Activated T-helper 9 cell treated with anti-CD3 and anti-CD28 coated beads, Interleukin-2, amount 50 U/mL, for 16 hours (primary cell): ENCODE measurements at regions not wholly inside any gene's neighbourhood (a gene's known extent, or its start where the extent isn't known, plus 50 kb on each side); places are given as distances from the start of the nearest gene placed in this dataset.
"Not testable (repeated sequence)": the region's sequence is repeated elsewhere in the genome, so short reads cannot be mapped to it uniquely, and the experiment has no call there.

Source experiments
- DNase-seq: peaks from one replicate; pipeline ENCODE4 v3.0.0-alpha.2; 2020; ENCODE audit warnings: low read depth

- no peak for DNase-seq
Measured at GRCh38 chr12:41663598-41664265, 475.6 kb downstream of the PDZRN4 start.

GRCh38 chr12:41661141-41661765 is 473.1 kb downstream of the PDZRN4 start:
- no peak for DNase-seq

GRCh38 chr12:41656454-41656853 is 468.3 kb downstream of the PDZRN4 start:
- DNase-seq, result no peak

DNA sequence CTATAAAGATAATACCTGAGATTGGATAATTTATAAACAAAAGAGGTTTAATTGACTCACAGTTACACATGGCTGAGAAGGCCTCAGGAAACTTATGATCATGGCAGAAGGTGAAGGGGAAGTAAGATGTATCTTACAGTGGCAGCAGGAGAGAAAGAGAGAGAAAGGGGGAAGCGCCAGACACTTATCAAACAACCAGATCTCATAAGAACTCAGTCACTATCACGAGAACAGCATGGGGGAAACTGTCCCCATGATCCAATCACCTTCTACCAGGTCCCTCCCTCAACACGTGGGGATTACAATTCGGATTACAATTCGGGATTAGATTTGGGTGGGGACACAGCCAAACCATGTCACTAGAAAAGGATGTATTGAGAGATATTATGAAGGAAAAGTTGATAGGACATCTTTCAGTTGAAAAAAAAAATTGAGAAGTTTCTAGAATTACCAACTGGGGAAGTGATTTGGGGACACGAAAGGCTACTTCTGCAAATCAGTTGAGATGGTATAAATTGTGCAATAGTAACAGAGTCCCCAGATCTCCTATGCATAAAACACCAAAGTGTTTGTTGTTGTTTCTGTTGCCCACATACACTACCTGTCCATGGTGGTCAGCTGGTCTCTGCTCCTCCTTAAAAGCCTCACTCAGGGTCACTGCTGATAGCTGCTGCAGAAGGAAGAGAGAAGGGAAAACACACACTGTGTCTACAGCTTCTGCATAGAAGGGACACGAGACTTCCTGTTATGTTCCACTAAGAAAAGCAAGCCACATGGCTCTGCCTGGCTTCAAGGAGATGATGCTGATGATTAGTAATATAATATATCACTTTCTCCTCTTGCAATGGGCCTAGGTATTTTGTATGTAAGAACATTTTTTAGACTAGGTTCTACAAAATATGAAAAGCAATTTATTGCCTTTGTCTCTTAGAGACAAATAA is 465.5 kb downstream of the PDZRN4 start:
- DNase-seq, result no peak

- DNase-seq, result no peak
Measured at GRCh38 chr12:41652981-41653380, 464.9 kb downstream of the PDZRN4 start.

DNA sequence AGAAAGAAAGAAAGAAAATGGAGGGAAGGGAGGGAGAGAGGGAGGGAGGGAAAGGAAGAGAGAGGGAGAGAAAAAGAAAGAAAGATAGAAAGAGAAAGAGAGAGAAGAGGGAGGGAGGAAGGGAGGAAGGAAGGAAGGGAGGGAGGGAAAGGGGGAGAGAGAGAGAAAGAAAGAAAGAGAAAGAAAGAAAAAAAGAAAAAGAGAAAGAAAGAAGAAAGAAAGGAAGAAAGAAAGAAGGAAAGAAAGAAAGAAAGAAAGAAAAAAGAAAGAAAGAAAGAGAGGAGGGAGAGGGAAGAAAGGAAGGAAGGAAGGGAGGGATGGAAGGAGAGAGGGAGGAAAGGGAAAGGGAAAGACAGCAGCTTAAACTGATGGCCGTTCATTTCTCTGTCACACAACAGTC is 457.5 kb downstream of the PDZRN4 start:
- DNase-seq, result no peak

DNA sequence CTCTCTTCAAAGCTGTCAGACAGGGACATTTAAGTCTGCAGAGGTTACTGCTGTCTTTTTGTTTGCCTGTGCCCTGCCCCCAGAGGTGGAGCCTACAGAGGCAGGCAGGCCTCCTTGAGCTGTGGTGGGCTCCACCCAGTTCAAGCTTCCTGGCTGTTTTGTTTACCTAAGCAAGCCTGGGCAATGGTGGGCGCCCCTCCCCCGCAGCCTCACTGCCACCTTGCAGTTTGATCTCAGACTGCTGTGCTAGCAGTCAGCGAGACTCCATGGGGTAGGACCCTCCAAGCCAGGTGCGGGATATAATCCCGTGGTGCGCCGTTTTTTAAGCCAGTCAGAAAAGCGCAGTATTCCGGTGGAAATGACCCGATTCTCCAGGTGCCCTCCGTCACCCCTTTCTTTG is 454.7 kb downstream of the PDZRN4 start:
- DNase-seq, result not testable (repeated sequence)

DNA sequence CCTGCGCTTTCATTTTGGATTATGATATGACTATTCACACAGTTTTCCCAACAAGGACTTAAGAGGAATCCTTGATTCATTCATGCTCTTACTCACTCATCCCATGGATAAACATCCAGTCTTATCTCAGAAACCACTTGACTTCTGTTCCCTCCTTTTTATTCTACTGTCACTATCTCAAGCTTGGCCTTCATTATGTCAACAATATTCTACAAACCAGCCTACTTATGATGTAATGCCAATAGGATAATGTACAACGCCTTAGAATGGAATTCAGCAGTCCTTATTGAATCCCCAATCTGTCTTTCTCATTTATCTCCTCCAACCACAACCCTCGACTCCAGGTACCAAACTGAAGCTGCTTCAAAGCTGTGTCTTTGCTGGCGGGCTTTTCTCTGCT is 448.5 kb downstream of the PDZRN4 start:
- no peak for DNase-seq

DNA sequence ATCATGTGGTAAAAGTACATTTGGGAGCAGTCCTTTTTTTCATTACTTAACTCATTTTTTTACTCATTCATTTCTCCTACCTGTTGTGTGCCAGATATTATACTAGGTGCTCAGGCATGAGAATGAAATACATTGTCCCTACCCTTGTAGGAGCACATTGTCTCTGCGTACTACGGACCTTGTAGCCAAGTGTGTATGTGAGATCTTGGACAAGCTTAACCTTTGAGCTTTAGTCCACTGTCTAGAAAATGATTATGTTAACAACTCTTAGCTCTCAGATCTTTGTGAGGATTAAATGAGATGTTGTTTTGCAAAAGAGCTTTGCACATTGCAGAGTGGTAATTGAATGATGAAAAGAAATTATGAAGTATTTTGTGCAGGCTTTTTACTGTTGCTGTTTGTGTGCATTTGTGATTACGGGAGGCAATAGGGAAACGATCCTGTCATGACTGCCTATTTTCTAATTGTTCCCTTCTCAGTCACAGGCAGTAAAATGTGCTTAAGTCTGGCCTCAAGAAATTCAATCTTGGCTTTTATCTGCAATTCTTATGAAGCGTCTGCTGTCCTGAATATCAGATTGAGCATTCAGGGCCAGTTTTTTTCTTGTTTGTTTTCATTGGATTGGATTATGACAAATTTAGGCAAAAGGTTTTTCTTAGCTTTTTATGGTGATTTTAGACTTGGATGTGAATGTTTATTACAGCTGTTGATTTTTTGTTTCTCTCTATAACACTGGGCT is 447.7 kb downstream of the PDZRN4 start:
- no peak for DNase-seq

DNA sequence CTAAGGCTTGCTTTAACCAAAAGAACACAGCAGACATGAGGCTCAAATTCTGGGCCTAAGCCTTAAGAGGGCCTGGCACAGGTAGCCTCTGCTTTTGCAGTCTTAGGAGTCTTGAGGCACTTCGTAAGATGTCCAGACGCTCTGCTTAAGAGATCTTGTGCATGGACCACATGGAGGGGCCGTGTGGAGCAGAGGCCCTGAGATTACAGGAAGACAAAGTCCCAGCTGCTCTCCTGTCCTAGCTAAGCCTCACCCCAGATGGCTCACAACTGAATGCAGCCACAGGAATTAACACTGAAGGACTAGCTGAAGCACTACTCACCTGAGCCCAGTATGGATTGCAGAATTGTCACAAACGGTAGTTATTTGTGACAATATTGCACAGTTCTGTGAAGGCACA is 446.0 kb downstream of the PDZRN4 start:
- DNase-seq, result no peak

DNA sequence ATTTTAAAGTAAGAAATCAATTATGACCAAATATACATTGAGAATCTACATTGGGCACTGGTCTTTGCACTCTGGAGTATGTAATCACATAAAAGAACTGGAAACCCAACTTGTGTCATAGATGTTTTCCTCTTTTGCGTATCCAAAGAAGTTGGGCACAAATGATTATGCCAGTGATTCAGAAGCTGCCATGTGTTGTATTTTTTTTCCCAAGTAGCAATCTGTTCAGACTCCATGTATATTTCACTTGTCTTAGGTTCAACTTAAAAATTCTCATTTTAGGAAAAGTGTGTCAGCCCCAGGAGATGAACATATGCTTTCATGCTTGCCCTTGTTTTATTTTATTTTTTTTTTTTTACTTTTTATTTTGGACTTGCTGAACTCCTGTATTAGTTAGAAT is 441.5 kb downstream of the PDZRN4 start:
- DNase-seq, result no peak

- DNase-seq, result no peak
Measured at GRCh38 chr12:41627476-41627875, 439.4 kb downstream of the PDZRN4 start.

DNA sequence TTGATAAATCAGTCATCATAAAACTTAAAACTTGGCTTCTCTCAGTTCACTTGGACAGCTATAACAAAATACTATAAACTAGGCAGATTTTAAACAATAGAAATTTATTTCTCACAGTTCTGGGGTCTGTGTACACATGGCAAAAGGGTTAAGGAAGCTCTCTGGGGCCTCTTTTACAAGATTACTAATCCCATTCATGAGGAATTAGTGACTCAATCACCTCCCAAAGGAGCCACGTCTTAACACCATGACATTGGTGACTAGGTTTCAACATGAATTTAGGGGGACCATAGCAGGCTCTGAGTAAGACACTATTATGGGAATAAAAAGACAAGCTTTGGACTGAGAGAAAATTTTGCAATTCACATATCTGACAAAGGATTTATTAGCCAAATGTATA is 436.5 kb downstream of the PDZRN4 start:
- DNase-seq, result no peak
